A673 (cell line): ENCODE measurements at regions not wholly inside any gene's neighbourhood (a gene's known extent, or its start where the extent isn't known, plus 50 kb on each side); places are given as distances from the start of the nearest gene placed in this dataset.

Experiments
- CTCF ChIP-seq: fragments of 300-800, 200-600 bp; sonication (generic); conservative IDR thresholded peaks from 2 replicates; pipeline ENCODE4 v1.5.1; 2017; ENCODE audit warnings: low read depth, mild to moderate bottlenecking, antibody characterized with exemption, low read length, moderate library complexity, mixed read lengths
- EZH2 ChIP-seq: fragments of 200-600 bp; sonication (generic); IDR thresholded peaks from 2 replicates; pipeline ENCODE4 v1.6.1; 2017; ENCODE audit warnings: borderline replicate concordance, low read depth, mild to moderate bottlenecking, mixed read lengths, antibody characterized with exemption, low read length; ENCODE audit not compliant: poor library complexity, severe bottlenecking

GRCh38 chr15:97171556-97171955 is 788.9 kb upstream of the ARRDC4 start:
- no peak for TF ChIP-seq CTCF
- no peak for TF ChIP-seq EZH2
